ENCODE measurements at regions not wholly inside any gene's neighbourhood (a gene's known extent, or its start where the extent isn't known, plus 50 kb on each side); places are given as distances from the start of the nearest gene placed in this dataset.
"Not testable (repeated sequence)": the region's sequence is repeated elsewhere in the genome, so short reads cannot be mapped to it uniquely, and the experiment has no call there.

- not testable (repeated sequence) for DNase-seq
These were observed 281.9 kb upstream of the PMFBP1 start for GRCh38 chr16:72453856-72454255.

GRCh38 chr16:72444696-72445095 is 272.7 kb upstream of the PMFBP1 start:
- no peak for DNase-seq

- DNase-seq, result no peak
These were observed 271.9 kb upstream of the PMFBP1 start for GRCh38 chr16:72443809-72444208.

GRCh38 chr16:72442385-72443158 is 270.6 kb upstream of the PMFBP1 start:
- DNase-seq, result no peak

- DNase-seq, result no peak
These were observed 265.9 kb upstream of the PMFBP1 start for GRCh38 chr16:72437891-72438290.

- DNase-seq, result no peak
These were observed 262.2 kb upstream of the PMFBP1 start for GRCh38 chr16:72434159-72434558.

GRCh38 chr16:72430121-72430520 is 258.2 kb upstream of the PMFBP1 start:
- DNase-seq, result no peak

GRCh38 chr16:72429671-72430081 is 257.7 kb upstream of the PMFBP1 start:
- DNase-seq, result no peak

- no peak for DNase-seq
These were observed 256.9 kb upstream of the PMFBP1 start for GRCh38 chr16:72428681-72429376.

GRCh38 chr16:72427783-72428331 is 255.9 kb upstream of the PMFBP1 start:
- DNase-seq, result no peak

GRCh38 chr16:72427051-72427782 is 255.3 kb upstream of the PMFBP1 start:
- DNase-seq, result no peak

GRCh38 chr16:72426386-72426785 is 254.4 kb upstream of the PMFBP1 start:
- DNase-seq, result no peak

GRCh38 chr16:72425571-72426341 is 253.8 kb upstream of the PMFBP1 start:
- DNase-seq, result no peak

GRCh38 chr16:72424757-72425156 is 252.8 kb upstream of the PMFBP1 start:
- no peak for DNase-seq

GRCh38 chr16:72422308-72422897 is 250.4 kb upstream of the PMFBP1 start:
- no peak for DNase-seq

- DNase-seq, result no peak
These were observed 247.7 kb upstream of the PMFBP1 start for GRCh38 chr16:72419638-72420037.

GRCh38 chr16:72415379-72415778 is 243.4 kb upstream of the PMFBP1 start:
- no peak for DNase-seq

- no peak for DNase-seq
These were observed 238.5 kb upstream of the PMFBP1 start for GRCh38 chr16:72410492-72410891.

GRCh38 chr16:72409423-72409822 is 237.5 kb upstream of the PMFBP1 start:
- no peak for DNase-seq

- no peak for DNase-seq
These were observed 234.4 kb upstream of the PMFBP1 start for GRCh38 chr16:72406390-72406789.

- no peak for DNase-seq
These were observed 232.3 kb upstream of the PMFBP1 start for GRCh38 chr16:72404299-72404698.

GRCh38 chr16:72401084-72401361 is 229.1 kb upstream of the PMFBP1 start:
- no peak for DNase-seq

All from CD4-positive, alpha-beta T cell treated with Interleukin-4 for 1 hour (primary cell).